ENCODE measurements at regions not wholly inside any gene's neighbourhood (a gene's known extent, or its start where the extent isn't known, plus 50 kb on each side); places are given as distances from the start of the nearest gene placed in this dataset.

GRCh38 chr5:18101532-18101931 is 467.3 kb downstream of the TAF11L14 start:
- no peak overlapping the region for H3T11ph ChIP-seq (ENCODE audit: low read length)
- H3K27me3 Mint-ChIP-seq (ENCODE audit: low read depth) = no peaks in the 10 kb centered on the region
- H3K36me3 Mint-ChIP-seq (ENCODE audit: insufficient read depth in 1 of 3, low read depth in 3 of 3) = no peaks in the 10 kb centered on the region
- H3K4me1 Mint-ChIP-seq = peaks cover 15 to 18% of the 10 kb centered on the region in 2 experiments
- H3K4me3 Mint-ChIP-seq = no peak overlapping the region
- H3K4me2 ChIP-seq (ENCODE audit: insufficient read depth, insufficient read length, low read length) = no peak overlapping the region
- H3K9me3 Mint-ChIP-seq = no peaks in the 10 kb centered on the region
- H2BK15ac ChIP-seq (ENCODE audit: low read depth, low read length) = no peak overlapping the region
- H3K9ac ChIP-seq (ENCODE audit: extremely low read depth, insufficient read length, low read length) = no peak overlapping the region
- H3K27me3 ChIP-seq (ENCODE audit: insufficient read depth, low read length) = no peaks in the 10 kb centered on the region
- H4K20me1 ChIP-seq (ENCODE audit: control insufficient read depth, insufficient read depth, insufficient read length) = no peaks in the 10 kb centered on the region
- H3K23me2 ChIP-seq (ENCODE audit: insufficient read length, low read depth, low read length, poor library complexity, severe bottlenecking) = no peaks in the 10 kb centered on the region
- no peak overlapping the region for H3K18ac ChIP-seq (ENCODE audit: insufficient read length, low read depth, low read length)
- H3K9me3 ChIP-seq (ENCODE audit: control insufficient read depth, low read depth, low read length) = no peaks in the 10 kb centered on the region
- H4K8ac ChIP-seq (replicated peaks; ENCODE audit: insufficient read length, low read depth, low read length) = no peak overlapping the region
- no peak overlapping the region for H2BK5ac ChIP-seq (ENCODE audit: insufficient read length, low read length)
- H4K91ac ChIP-seq (ENCODE audit: insufficient read length, low read depth, low read length) = no peak overlapping the region
- no peaks in the 10 kb centered on the region for H3K4me1 ChIP-seq (ENCODE audit: insufficient read depth, low read length)
- H2BK120ac ChIP-seq (ENCODE audit: low read depth, low read length, poor library complexity, severe bottlenecking) = no peak overlapping the region
- no peak overlapping the region for H2AK5ac ChIP-seq (ENCODE audit: insufficient read length, low read length)
- no peak overlapping the region for H3K27ac ChIP-seq (ENCODE audit: insufficient read length, low read depth, low read length)
- H3K4ac ChIP-seq (ENCODE audit: low read depth, low read length) = no peak overlapping the region
- TF ChIP-seq, protein P1, sequence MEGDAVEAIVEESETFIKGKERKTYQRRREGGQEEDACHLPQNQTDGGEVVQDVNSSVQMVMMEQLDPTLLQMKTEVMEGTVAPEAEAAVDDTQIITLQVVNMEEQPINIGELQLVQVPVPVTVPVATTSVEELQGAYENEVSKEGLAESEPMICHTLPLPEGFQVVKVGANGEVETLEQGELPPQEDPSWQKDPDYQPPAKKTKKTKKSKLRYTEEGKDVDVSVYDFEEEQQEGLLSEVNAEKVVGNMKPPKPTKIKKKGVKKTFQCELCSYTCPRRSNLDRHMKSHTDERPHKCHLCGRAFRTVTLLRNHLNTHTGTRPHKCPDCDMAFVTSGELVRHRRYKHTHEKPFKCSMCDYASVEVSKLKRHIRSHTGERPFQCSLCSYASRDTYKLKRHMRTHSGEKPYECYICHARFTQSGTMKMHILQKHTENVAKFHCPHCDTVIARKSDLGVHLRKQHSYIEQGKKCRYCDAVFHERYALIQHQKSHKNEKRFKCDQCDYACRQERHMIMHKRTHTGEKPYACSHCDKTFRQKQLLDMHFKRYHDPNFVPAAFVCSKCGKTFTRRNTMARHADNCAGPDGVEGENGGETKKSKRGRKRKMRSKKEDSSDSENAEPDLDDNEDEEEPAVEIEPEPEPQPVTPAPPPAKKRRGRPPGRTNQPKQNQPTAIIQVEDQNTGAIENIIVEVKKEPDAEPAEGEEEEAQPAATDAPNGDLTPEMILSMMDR (conservative IDR thresholded peaks at IDR 0.05) = no peak
- no peaks in the 10 kb centered on the region for H3K79me2 ChIP-seq (ENCODE audit: insufficient read depth, low read length)
- no peak overlapping the region for H3K27ac Mint-ChIP-seq
- no peak overlapping the region for H3K14ac ChIP-seq (ENCODE audit: insufficient read depth, low read length)
- no peak overlapping the region for H2BK20ac ChIP-seq (ENCODE audit: low read depth, low read length, poor library complexity, severe bottlenecking)
- no peak overlapping the region for H2BK12ac ChIP-seq (ENCODE audit: insufficient read length, low read depth, low read length)
- no peaks in the 10 kb centered on the region for H3K79me1 ChIP-seq (ENCODE audit: insufficient read depth, low read depth, low read length, poor library complexity, severe bottlenecking)
- no peak overlapping the region for H2AFZ ChIP-seq (ENCODE audit: low read length)
- no peak overlapping the region for H4K5ac ChIP-seq (ENCODE audit: insufficient read length, low read depth, low read length)
- no peak for DNase-seq
- H3K23ac ChIP-seq (ENCODE audit: insufficient read length, low read depth, low read length) = no peak overlapping the region
- H3K56ac ChIP-seq (ENCODE audit: insufficient read length, low read depth, low read length) = no peak overlapping the region

Measured in H9 (cell line).